Esophagus squamous epithelium (tissue), 5 donors: ENCODE measurements at regions not wholly inside any gene's neighbourhood (a gene's known extent, or its start where the extent isn't known, plus 50 kb on each side); places are given as distances from the start of the nearest gene placed in this dataset.

Source experiments
- DNase-seq: peaks from one replicate; lab custom pipeline; 2025; lab: John Stamatoyannopoulos, UW
- H3K27ac ChIP-seq, 4 donors: fragments of 200-600 bp; sonication (generic); one replicate each; pipeline ENCODE4 v1.5.1; 2016 to 2019; ENCODE audit warnings: mild to moderate bottlenecking in 1 of 4
- H3K27me3 ChIP-seq, 4 donors: fragments of 200-600 bp; sonication (generic); 1 replicate in 3 of 4; 2 replicates in 1 of 4; pipeline versions ENCODE4 v1.5.1 to v1.6.0; 2017 to 2021; ENCODE audit warnings: antibody characterized with exemption in 1 of 4
- H3K36me3 ChIP-seq, 3 donors: fragments of 200-600 bp; sonication (generic); one replicate each; pipeline ENCODE4 v1.5.1; 2016 to 2019
- H3K4me1 ChIP-seq, 3 donors: fragments of 200-600 bp; sonication (generic); one replicate each; pipeline ENCODE4 v1.5.1; 2017 to 2019
- H3K4me3 ChIP-seq, 4 donors: fragments of 200-600 bp; sonication (generic); 1 replicate in 3 of 4; 2 replicates in 1 of 4; pipeline ENCODE4 v1.5.1; 2016 to 2019; ENCODE audit warnings: mild to moderate bottlenecking in 2 of 4, moderate library complexity in 1 of 4
- H3K9me3 ChIP-seq, 3 donors: fragments of 200-600 bp; sonication (generic); one replicate each; pipeline ENCODE4 v1.5.1; 2016 to 2019
- POLR2A ChIP-seq, 4 donors: fragments of 450-650 bp; IDR thresholded peaks; one replicate each; pipeline ENCODE4 v1.6.1; 2017; ENCODE audit warnings: antibody characterized with exemption in 4 of 4, mild to moderate bottlenecking in 4 of 4, moderate library complexity in 3 of 4
- whole genome bisulfite sequencing, 2 donors: methylation state at CpG; one replicate each; pipeline ENCODE4 v1.1.5; 2018; 5-methylcytosine and 5-hydroxymethylcytosine counted together
- intact Hi-C: fragments of 100-400 bp; cut with DNase I; formaldehyde crosslinking; loops from one replicate; pipeline ENCODE4 v1.15.0; 2022
- TF ChIP-seq, protein P1 (sequence below), 6 experiments: fragments of 450-650 bp in 4 of 6; fragments of 200-600 bp in 2 of 6; sonication (generic) in 2 of 6; IDR thresholded peaks; one replicate each; pipeline ENCODE4 v1.5.1; 2016 to 2019; ENCODE audit warnings: antibody characterized with exemption in 6 of 6, mild to moderate bottlenecking in 4 of 6, moderate library complexity in 4 of 6
- donor health status: DM: yes; HTN: yes; CAD: no.

DNA sequence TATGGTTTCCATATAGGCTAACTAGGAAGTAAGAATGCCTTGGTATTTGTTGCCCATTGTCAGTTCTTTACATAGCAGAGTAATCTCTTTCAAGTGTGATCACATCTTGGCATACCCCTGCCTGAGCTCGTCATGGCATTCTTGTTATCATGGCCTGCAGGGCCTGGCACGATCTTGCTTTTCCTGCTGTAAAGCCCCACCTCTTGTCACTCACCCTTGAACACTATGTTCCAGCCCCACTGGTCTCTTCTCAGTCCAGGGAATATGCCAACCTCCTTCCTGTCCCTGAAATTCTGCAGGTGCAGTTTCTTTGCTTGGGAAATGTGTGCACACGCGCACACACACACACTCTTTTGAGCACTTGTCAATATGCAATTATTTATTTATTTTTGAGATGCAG, 250.2 kb upstream of the DMRT1 start:
- Histone ChIP-seq H3K27me3 (no peaks in the 10 kb centered on the region), H3K4me1 (peaks cover 12 to 67% (median 19%) of the 10 kb centered on the region in 3 donors), H3K9me3 (no peaks in the 10 kb centered on the region), H3K27ac (peak overlapping the region in 3 of 4 donors; percentile 25 to 79 (median 46)), H3K4me3 (no peak overlapping the region), H3K36me3 (no peaks in the 10 kb centered on the region)
- TF ChIP-seq POLR2A (IDR thresholded peaks at IDR 0.05), result no peak
- TF ChIP-seq, protein P1, sequence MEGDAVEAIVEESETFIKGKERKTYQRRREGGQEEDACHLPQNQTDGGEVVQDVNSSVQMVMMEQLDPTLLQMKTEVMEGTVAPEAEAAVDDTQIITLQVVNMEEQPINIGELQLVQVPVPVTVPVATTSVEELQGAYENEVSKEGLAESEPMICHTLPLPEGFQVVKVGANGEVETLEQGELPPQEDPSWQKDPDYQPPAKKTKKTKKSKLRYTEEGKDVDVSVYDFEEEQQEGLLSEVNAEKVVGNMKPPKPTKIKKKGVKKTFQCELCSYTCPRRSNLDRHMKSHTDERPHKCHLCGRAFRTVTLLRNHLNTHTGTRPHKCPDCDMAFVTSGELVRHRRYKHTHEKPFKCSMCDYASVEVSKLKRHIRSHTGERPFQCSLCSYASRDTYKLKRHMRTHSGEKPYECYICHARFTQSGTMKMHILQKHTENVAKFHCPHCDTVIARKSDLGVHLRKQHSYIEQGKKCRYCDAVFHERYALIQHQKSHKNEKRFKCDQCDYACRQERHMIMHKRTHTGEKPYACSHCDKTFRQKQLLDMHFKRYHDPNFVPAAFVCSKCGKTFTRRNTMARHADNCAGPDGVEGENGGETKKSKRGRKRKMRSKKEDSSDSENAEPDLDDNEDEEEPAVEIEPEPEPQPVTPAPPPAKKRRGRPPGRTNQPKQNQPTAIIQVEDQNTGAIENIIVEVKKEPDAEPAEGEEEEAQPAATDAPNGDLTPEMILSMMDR (IDR thresholded peaks at IDR 0.05), result no peak
- 28 to 42% methylated on average over 4 of the region's 4 CpGs for WGBS, 2 donors
- DNase-seq, result no peak
- intact Hi-C loops, result no loop called here

DNA sequence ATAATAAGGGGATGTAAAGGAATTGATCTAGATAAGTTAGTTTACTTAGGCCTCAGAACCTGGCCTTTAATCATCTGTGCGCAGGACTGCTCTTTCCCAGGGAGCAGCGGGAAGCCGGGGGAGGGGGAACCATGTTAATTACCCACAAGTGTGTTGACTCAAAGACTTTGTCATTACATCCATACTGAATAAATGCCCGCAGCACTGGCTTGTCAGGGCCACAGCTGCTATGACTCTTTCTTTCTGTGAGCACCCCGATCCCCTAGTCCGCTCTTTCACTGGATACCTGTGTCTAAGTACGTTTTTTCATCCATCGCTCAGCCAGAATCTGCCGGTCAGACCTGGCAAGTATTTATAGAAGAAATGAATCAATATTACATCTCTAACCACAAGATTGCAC, 249.3 kb upstream of the DMRT1 start:
- Histone ChIP-seq H3K36me3 (no peaks in the 10 kb centered on the region), H3K4me1 (peaks cover 12 to 67% (median 19%) of the 10 kb centered on the region in 3 donors), H3K27me3 (no peaks in the 10 kb centered on the region), H3K27ac (peak overlapping the region; percentile 10 to 79 (median 36)), H3K4me3 (no peak overlapping the region), H3K9me3 (no peaks in the 10 kb centered on the region)
- intact Hi-C loops, result no loop called here
- no peak for TF ChIP-seq POLR2A (IDR thresholded peaks at IDR 0.05)
- TF ChIP-seq, protein P1 (IDR thresholded peaks at IDR 0.05), result no peak
- WGBS, 2 donors, result 54 to 56% methylated on average over 9 of the region's 9 CpGs
- no peak for DNase-seq

DNA sequence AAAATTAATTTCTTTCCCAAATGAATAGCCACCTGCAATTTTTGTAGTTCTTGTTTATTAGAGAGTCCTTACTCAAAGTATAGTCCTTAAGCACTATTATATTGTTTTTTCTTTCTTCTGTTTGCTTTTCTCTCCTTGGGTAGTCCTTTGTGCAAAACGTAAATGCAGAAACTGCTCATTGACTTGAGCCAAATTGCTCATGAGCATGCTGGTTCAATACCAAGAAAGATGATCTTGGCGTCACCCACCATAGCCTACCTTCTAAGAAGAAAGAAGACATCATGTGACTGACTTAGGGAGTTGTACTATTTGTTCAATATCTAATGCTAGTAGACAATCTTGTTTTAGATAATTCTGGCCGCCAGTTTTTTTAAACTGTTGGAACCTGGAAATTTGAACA, 248.8 kb upstream of the DMRT1 start:
- intact Hi-C loops, result no loop called here
- peaks cover 12 to 64% (median 19%) of the 10 kb centered on the region in 3 donors for H3K4me1 ChIP-seq
- no peak for DNase-seq
- H3K4me3 ChIP-seq, result no peak overlapping the region
- TF ChIP-seq POLR2A (IDR thresholded peaks at IDR 0.05), result no peak
- TF ChIP-seq, protein P1 (IDR thresholded peaks at IDR 0.05), result no peak
- H3K9me3 ChIP-seq, result no peaks in the 10 kb centered on the region
- peak overlapping the region in 2 of 4 donors; percentile 46 to 79 for H3K27ac ChIP-seq
- H3K27me3 ChIP-seq, result no peaks in the 10 kb centered on the region
- WGBS, 2 donors, result 56 to 85% methylated on average over 3 of the region's 3 CpGs
- no peaks in the 10 kb centered on the region for H3K36me3 ChIP-seq

DNA sequence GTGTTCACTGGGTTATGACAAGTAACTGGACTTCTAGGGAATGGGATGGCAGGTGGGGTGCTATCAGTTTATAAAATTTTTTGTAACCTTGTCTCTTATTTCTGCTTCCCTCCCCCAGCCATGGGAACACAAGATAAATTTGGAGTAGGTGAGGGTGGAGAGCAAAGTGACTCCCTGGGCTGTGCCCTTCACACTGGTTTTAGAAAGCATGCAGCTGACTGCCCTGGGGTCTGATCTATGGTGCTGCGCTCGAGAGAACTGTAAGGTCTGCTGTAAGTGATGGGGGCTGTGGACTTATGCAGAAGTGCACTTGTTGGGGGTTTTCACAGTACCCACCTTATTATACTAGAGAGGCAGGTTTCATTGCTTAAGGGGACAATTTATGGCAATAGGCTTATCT, 247.7 kb upstream of the DMRT1 start:
- intact Hi-C loops, result no loop called here
- Histone ChIP-seq H3K27ac (no peak overlapping the region), H3K4me3 (no peak overlapping the region), H3K27me3 (no peaks in the 10 kb centered on the region), H3K9me3 (no peaks in the 10 kb centered on the region), H3K4me1 (peaks cover 12 to 56% (median 19%) of the 10 kb centered on the region in 3 donors), H3K36me3 (no peaks in the 10 kb centered on the region)
- WGBS, 2 donors, result 87 to 89% methylated on average over 2 of the region's 2 CpGs
- TF ChIP-seq POLR2A (IDR thresholded peaks at IDR 0.05), result no peak
- TF ChIP-seq, protein P1 (IDR thresholded peaks at IDR 0.05), result no peak
- no peak for DNase-seq

DNA sequence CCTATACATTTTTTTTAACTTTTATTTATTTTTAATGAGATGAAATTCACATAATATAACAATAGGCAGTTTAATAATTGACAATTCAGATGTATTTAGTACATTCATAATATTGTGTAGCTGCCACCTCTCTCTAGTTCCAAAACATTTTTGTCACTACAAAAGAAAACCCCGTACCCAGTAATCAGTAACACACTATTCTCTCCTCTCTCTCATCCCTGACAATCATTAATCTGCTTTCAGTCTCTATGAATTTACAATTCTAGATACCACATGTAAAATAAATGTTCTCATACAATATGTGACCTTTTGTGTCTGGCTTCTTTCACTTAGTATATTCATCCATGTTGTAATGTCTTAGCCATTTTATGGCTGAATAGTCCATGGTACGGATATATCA, 244.8 kb upstream of the DMRT1 start:
- Histone ChIP-seq H3K36me3 (no peaks in the 10 kb centered on the region), H3K27me3 (no peaks in the 10 kb centered on the region), H3K4me1 (peaks cover 2 to 46% (median 3%) of the 10 kb centered on the region in 3 donors), H3K27ac (no peak overlapping the region), H3K4me3 (no peak overlapping the region), H3K9me3 (no peaks in the 10 kb centered on the region)
- no peak for TF ChIP-seq POLR2A (IDR thresholded peaks at IDR 0.05)
- TF ChIP-seq, protein P1 (IDR thresholded peaks at IDR 0.05), result no peak
- DNase-seq, result no peak
- intact Hi-C loops, result no loop called here
- 85 to 93% methylated on average over 2 of the region's 2 CpGs for WGBS, 2 donors
